ENCODE measurements at regions not wholly inside any gene's neighbourhood (a gene's known extent, or its start where the extent isn't known, plus 50 kb on each side); places are given as distances from the start of the nearest gene placed in this dataset.

- no peak for DNase-seq
Observed at GRCh38 chr17:77740481-77740880, 218.0 kb upstream of the TNRC6C start.

- no peak for DNase-seq
Observed at GRCh38 chr17:77741109-77741508, 217.4 kb upstream of the TNRC6C start.

GRCh38 chr17:77742579-77742978 is 215.9 kb upstream of the TNRC6C start:
- no peak for DNase-seq

GRCh38 chr17:77744066-77744988 is 214.2 kb upstream of the TNRC6C start:
- no peak for DNase-seq

- DNase-seq, result no peak
Observed at GRCh38 chr17:77745702-77746101, 212.8 kb upstream of the TNRC6C start.

- DNase-seq, result no peak
Observed at GRCh38 chr17:77746393-77746792, 212.1 kb upstream of the TNRC6C start.

- DNase-seq, result no peak
Observed at GRCh38 chr17:77746896-77747554, 211.5 kb upstream of the TNRC6C start.

GRCh38 chr17:77748436-77748835 is 210.1 kb upstream of the TNRC6C start:
- no peak for DNase-seq

GRCh38 chr17:77749321-77749751 is 209.2 kb upstream of the TNRC6C start:
- DNase-seq, result no peak

GRCh38 chr17:77749989-77750388 is 208.5 kb upstream of the TNRC6C start:
- no peak for DNase-seq

- no peak for DNase-seq
Observed at GRCh38 chr17:77750427-77751043, 208.0 kb upstream of the TNRC6C start.

- no peak for DNase-seq
Observed at GRCh38 chr17:77753246-77753645, 205.3 kb upstream of the TNRC6C start.

- no peak for DNase-seq
Observed at GRCh38 chr17:77753691-77754245, 204.7 kb upstream of the TNRC6C start.

GRCh38 chr17:77754956-77755355 is 203.5 kb upstream of the TNRC6C start:
- no peak for DNase-seq

- DNase-seq, result no peak
Observed at GRCh38 chr17:77755410-77755963, 203.0 kb upstream of the TNRC6C start.

GRCh38 chr17:77756028-77756427 is 202.5 kb upstream of the TNRC6C start:
- DNase-seq, result no peak

GRCh38 chr17:77756846-77757560 is 201.5 kb upstream of the TNRC6C start:
- no peak for DNase-seq

- DNase-seq, result no peak
Observed at GRCh38 chr17:77757561-77757898, 201.0 kb upstream of the TNRC6C start.

GRCh38 chr17:77763023-77763422 is 195.5 kb upstream of the TNRC6C start:
- DNase-seq, result no peak

- DNase-seq, result no peak
Observed at GRCh38 chr17:77763575-77763974, 194.9 kb upstream of the TNRC6C start.

GRCh38 chr17:77765292-77765691 is 193.2 kb upstream of the TNRC6C start:
- no peak for DNase-seq

- DNase-seq, result no peak
Observed at GRCh38 chr17:77767148-77767547, 191.4 kb upstream of the TNRC6C start.

Measured in NCI-H2029 treated with DMSO at 0.1 percent for 48 hours (cell line).